ENCODE measurements at regions not wholly inside any gene's neighbourhood (a gene's known extent, or its start where the extent isn't known, plus 50 kb on each side); places are given as distances from the start of the nearest gene placed in this dataset.
"Not testable (repeated sequence)": the region's sequence is repeated elsewhere in the genome, so short reads cannot be mapped to it uniquely, and the experiment has no call there.

GRCh38 chr15:49706805-49707204, 86.0 kb downstream of the DTWD1 start:
- DNase-seq = no peak

- no peak for DNase-seq
Observed at GRCh38 chr15:49707598-49707997, 86.8 kb downstream of the DTWD1 start.

DNA sequence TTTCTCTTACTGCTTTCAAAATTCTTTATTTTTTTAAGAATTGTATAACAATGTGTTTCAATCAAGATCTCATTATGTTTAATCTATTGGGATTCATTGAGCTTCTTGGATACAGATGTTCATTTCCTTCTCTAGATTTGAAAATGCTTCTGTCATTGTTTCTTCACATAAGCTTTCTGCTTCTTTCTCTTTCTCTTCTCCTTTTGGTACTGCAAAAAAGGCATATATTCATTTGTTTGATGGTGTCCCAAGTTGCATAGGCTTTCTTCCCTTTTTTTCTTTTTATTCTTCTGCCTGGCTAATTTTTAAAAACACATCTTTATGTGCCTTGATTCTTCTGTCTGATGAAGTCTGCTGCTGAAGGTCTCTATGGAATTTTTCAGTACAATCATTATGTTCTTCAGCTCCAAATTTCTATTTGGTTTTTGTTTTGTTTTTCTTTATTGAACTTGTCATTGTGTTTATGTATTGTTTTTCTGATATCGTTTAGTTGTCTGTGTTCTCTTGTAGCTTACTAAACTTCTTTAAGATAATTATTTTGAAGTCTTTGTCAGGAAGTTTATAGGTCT, 88.9 kb downstream of the DTWD1 start:
- DNase-seq = no peak

GRCh38 chr15:49712162-49712561, 91.3 kb downstream of the DTWD1 start:
- no peak for DNase-seq

DNA sequence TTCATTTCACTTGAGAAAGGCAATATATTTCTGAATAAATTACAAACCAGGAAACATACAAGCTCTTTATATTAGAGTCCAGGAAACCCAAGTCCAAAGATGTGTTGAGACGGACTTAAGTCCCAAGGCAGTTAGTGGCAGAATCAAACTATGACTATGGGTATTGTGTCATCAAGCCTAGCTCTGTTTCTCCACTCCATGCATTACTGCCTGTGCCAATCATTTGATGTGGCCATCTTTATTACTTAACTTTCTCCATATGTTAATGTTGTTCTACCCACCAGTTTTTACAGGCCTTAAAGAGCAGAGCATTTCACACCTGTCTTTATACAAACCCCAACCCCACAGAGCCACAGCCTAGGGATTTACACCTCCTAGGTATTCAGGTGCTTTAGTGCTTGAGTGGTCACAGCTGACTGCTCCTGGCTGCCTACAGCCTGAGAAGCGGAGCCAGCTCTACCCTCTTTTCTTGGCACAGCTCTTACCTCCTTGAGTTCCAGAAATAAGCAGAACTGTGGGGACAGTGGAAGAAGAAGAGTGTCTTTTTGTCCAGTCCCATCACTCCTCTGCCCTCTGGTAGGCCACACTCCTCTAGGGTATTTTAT, 92.1 kb downstream of the DTWD1 start:
- no peak for DNase-seq

GRCh38 chr15:49715211-49715610, 94.4 kb downstream of the DTWD1 start:
- DNase-seq = no peak

DNA sequence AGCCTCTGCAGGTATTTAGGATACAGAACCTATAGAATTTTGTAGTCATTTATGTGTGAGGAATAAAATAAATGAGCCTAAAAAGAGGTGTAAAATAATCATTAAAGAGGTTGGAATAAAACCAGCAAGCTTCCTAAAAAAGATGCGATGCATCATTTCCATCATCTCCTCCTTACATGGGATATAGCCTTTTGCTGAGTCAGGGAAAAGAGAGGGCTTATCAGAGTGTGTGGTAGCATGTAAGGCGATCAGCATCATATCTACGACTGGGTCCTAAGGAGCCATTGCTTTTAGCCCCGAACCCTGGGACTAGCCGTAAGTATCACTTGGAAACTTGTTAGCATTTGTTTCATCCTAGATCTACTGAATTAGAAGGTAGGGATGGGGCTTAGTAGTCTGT, 94.9 kb downstream of the DTWD1 start:
- DNase-seq = no peak

GRCh38 chr15:49718234-49718633, 97.4 kb downstream of the DTWD1 start:
- DNase-seq = no peak

DNA sequence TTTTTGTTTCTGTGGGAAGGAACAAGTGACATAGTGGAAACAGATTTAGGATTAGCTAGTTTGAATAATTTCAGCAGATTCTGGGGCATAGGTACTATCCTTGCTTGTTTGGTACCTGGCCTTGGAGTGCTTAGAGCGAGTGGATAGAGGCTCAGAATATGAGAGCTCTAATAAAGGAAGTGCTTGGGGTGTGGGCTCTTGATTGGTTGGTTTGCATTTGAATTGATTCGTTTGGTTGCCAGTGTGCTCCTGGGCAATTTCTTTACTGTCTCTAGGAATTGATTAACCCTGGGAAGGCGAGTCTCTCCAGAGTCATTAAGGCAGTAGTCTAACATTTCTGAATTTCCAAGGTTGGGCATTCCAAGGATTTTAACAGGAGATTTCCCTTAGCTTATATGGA, 98.0 kb downstream of the DTWD1 start:
- no peak for DNase-seq

GRCh38 chr15:49720261-49720660, 99.4 kb downstream of the DTWD1 start:
- no peak for DNase-seq

DNA sequence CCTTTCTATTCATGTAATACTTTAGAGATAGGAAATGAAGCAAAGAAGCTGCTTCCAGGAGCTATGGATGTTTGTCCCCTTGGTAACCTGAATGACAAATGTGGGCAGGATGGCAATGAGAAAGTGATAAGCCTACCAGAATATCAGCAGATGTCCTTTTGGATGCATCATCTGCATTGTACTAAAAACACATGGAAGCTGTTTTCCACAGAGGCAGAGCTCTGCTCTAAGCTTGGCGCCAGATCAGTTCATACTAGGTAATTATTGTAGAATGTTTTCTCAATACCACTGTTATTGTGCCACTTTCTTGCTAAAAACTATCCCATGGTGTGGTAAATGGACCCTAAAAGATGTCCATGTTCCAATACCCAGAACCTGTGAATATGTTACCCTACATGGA, 100.2 kb downstream of the DTWD1 start:
- DNase-seq = peak; percentile 21

DNA sequence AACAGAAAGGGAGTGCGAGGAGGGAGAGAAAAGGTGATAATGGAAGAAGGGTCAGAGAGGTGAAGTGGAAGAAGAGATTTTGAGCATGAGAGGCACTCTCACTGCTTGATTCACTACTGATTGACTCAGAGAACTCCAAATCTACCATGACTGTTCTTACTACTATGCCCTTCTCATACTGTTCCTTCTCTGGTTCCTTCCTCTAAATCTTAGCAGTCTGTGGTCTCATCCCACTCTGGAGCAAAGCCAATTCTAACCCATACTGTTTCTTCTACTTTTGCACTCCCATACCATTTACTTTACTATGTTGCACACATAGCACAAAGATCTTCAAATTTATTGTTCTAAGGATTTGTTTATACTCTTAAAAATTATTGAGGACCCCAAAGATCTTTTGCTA, 100.8 kb downstream of the DTWD1 start:
- DNase-seq = no peak

GRCh38 chr15:49723981-49724380, 103.1 kb downstream of the DTWD1 start:
- no peak for DNase-seq

DNA sequence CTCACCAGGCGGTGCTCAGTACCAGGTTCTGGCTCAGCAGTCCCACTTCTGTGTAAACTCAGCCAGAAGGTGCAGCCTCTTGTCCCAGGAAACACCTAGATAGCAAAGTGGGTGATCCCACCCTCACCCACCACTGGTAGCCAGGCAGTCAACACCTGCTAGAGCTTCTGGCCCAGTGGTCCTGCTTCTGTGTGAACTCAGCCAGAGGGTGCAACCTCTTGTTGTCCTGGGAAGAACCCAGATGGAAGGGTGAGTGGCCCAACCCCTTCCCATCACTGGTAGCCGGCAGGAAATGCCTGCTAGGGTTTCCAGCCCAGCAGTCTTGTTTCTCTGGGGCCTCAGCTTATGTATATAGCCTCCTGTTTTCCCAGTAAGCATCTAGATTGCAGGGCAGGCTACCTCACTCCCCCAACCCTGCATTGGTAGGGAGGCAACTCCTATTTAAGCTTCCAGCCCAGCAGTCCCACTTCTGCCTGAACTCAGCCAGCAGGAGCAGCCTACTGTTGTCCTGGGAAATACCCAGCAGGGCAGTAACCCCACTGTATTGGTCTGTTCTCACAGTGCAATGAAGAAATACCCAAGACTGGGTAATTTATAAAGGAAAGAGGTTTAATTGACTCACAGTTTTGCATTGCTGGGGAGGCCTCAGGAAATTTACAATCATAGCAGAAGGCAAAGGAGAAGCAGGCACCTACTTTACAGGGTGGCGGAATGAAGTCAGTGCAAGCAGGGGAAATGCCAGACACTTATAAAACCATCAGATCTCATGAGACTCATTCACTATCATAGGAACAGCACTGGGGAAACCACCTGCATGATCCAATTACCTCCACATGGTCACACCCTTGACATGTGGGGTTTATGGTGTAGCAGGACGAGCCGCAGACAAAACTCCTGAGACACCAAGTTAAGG, 110.6 kb downstream of the DTWD1 start:
- DNase-seq = no peak

GRCh38 chr15:49732109-49732508, 111.3 kb downstream of the DTWD1 start:
- DNase-seq = not testable (repeated sequence)

- DNase-seq = not testable (repeated sequence)
Observed at GRCh38 chr15:49734089-49734488, 113.2 kb downstream of the DTWD1 start.

DNA sequence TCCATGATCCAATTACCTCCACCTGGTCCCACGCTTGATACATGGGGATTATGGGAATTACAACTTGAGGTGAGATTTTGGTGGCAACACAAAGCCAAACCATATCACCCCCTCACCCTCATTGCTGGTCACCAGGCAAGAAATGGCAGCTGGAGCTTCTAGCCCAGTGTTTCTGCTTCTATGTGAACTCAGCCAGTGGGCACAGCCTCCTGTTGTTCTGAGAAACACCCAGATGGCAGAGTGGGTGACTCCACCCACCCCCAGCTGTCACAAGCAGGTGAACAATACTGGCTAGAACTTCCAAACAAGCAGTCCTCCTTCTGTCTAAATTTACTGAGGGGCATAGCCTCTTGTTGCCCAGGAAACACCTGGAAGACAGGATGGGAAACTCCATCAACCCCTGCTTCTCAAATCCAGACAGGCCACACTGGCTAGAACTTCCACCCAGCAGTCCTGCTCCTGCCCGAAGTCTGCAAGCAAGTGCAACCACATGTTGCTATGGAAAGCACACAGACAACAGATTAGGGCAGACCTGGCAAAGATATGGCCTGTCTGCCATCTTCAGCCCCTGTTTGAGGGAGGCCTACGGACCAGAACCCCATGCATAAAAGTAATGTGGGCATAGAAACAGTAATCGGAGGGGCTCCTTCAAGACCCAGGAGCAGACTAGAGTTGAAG, 114.1 kb downstream of the DTWD1 start:
- DNase-seq = peak; percentile 86

DNA sequence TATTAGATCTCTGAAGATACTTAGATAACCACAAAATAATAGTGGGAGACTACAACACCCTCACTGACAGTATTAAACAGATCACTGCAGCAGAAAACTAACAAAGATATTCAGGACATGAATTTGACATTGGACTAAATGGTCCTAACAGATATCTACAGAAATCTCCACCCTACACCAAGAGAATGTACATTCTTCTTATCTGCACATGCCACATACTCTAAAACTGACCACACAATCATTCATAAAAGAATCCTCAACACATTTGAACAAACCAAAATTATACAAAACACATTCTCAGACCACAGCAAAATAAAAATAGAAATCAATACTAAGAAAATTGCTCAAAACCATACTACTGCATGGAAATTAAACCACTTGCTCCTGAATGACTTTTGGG, 116.3 kb downstream of the DTWD1 start:
- DNase-seq = no peak

DNA sequence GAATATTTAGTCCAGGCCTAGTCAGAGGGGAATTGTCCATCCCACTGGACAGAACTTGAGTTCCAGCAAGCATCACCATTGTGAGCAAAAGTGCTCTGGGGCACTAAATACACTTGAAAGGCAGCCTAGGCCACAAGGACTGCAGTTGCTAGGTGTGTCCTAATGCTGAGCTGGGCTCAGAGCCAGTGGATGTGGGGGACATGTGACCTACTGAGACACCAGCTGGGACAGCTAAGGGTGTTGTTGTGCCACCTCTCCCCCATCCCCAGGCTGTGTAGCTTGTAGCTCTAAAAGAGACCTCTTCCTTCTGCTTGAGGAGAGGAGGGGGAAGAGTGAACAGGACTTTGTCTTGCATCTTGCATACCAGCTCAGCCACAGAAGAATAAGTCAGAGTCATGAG, 120.9 kb downstream of the DTWD1 start:
- peak; percentile 27 for DNase-seq

GRCh38 chr15:49742381-49742780, 121.5 kb downstream of the DTWD1 start:
- no peak for DNase-seq

- no peak for DNase-seq
Observed at GRCh38 chr15:49747340-49747739, 126.5 kb downstream of the DTWD1 start.

GRCh38 chr15:49748791-49749190, 127.9 kb downstream of the DTWD1 start:
- DNase-seq = no peak

- DNase-seq = no peak
Observed at GRCh38 chr15:49750553-49750952, 129.7 kb downstream of the DTWD1 start.

DNA sequence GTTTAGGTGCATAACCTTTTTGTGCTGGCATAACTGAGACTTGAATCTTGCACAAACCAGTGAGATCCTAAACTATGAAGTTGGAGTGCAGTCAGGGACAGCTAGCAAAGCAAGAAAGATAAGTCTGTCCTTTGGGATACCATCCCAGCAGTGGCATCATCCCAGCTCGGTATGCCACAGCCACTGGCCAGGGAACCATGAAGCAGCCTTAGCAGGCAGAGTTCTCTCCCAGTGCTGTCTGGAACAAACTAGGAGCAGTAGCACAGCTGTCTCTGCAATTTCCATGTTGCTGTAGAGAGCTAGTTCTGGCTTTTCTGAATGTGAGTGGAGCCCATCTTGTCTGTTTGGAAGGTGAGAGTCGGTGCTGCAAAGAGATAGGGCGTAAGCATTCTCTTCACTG, 130.3 kb downstream of the DTWD1 start:
- DNase-seq = no peak
